H9 (cell line): ENCODE measurements at regions not wholly inside any gene's neighbourhood (a gene's known extent, or its start where the extent isn't known, plus 50 kb on each side); places are given as distances from the start of the nearest gene placed in this dataset.

Source experiments
- DNase-seq: peaks from one replicate; pipeline ENCODE4 v3.0.0-alpha.2; 2017
- H2AFZ ChIP-seq: one replicate; pipeline ENCODE4 v1.6.1; 2013; ENCODE audit warnings: mild to moderate bottlenecking, low read length, control low read depth, moderate library complexity
- H2AK5ac ChIP-seq: 2 replicates; pipeline ENCODE4 v1.6.1; 2013; ENCODE audit warnings: low read length, control low read depth, mixed read lengths; ENCODE audit not compliant: insufficient read length
- H2BK120ac ChIP-seq: one replicate; pipeline ENCODE4 v1.6.1; 2013; ENCODE audit warnings: low read depth, mild to moderate bottlenecking, low read length, control low read depth, inconsistent platforms; ENCODE audit not compliant: poor library complexity, severe bottlenecking
- H2BK12ac ChIP-seq: 2 replicates; pipeline ENCODE4 v1.6.1; 2013; ENCODE audit warnings: low read length, control low read depth, mixed read lengths, low read depth; ENCODE audit not compliant: insufficient read length
- H2BK15ac ChIP-seq: 2 replicates; pipeline ENCODE4 v1.6.1; 2013; ENCODE audit warnings: low read depth, low read length, control low read depth
- H2BK20ac ChIP-seq: one replicate; pipeline ENCODE4 v1.6.1; 2013; ENCODE audit warnings: low read depth, mild to moderate bottlenecking, low read length, control low read depth, inconsistent platforms; ENCODE audit not compliant: poor library complexity, severe bottlenecking
- H2BK5ac ChIP-seq: 2 replicates; pipeline ENCODE4 v1.6.1; 2013; ENCODE audit warnings: low read length, control low read depth, mixed read lengths; ENCODE audit not compliant: insufficient read length
- H3K14ac ChIP-seq: 2 replicates; pipeline ENCODE4 v1.6.1; 2013; ENCODE audit warnings: low read length, control low read depth; ENCODE audit not compliant: insufficient read depth
- H3K18ac ChIP-seq: 2 replicates; pipeline ENCODE4 v1.6.1; 2013; ENCODE audit warnings: low read depth, mild to moderate bottlenecking, mixed read lengths, low read length, control low read depth; ENCODE audit not compliant: insufficient read length
- H3K23ac ChIP-seq: 2 replicates; pipeline ENCODE4 v1.6.1; 2013; ENCODE audit warnings: low read length, control low read depth, mixed read lengths, low read depth; ENCODE audit not compliant: insufficient read length
- H3K23me2 ChIP-seq: 2 replicates; pipeline ENCODE4 v1.6.1; 2013; ENCODE audit warnings: low read depth, mild to moderate bottlenecking, mixed read lengths, low read length, control low read depth; ENCODE audit not compliant: insufficient read length, poor library complexity, severe bottlenecking
- H3K27ac ChIP-seq: 2 replicates; pipeline ENCODE4 v1.5.1; 2013; ENCODE audit warnings: low read length, control low read depth, mixed read lengths, low read depth; ENCODE audit not compliant: insufficient read length
- H3K27me3 ChIP-seq: 2 replicates; pipeline ENCODE4 v1.6.1; 2013; ENCODE audit warnings: low read length, control low read depth, inconsistent platforms; ENCODE audit not compliant: insufficient read depth
- H3K4ac ChIP-seq: 2 replicates; pipeline ENCODE4 v1.6.1; 2013; ENCODE audit warnings: low read depth, mild to moderate bottlenecking, control low read depth, inconsistent platforms, low read length, moderate library complexity
- H3K4me1 ChIP-seq: 2 replicates; pipeline ENCODE4 v1.6.1; 2013; ENCODE audit warnings: low read length, control low read depth, inconsistent platforms; ENCODE audit not compliant: insufficient read depth
- H3K4me2 ChIP-seq: 2 replicates; pipeline ENCODE4 v1.6.1; 2013; ENCODE audit warnings: low read length, control low read depth, mixed read lengths; ENCODE audit not compliant: insufficient read length, insufficient read depth
- H3K56ac ChIP-seq: 2 replicates; pipeline ENCODE4 v1.6.1; 2013; ENCODE audit warnings: low read depth, mild to moderate bottlenecking, mixed read lengths, low read length, control low read depth; ENCODE audit not compliant: insufficient read length
- H3K79me1 ChIP-seq: 2 replicates; pipeline ENCODE4 v1.6.1; 2013; ENCODE audit warnings: low read depth, mild to moderate bottlenecking, moderate library complexity, low read length, control low read depth, inconsistent platforms; ENCODE audit not compliant: insufficient read depth, poor library complexity, severe bottlenecking
- H3K79me2 ChIP-seq: 2 replicates; pipeline ENCODE4 v1.6.1; 2013; ENCODE audit warnings: low read length, control low read depth, inconsistent platforms; ENCODE audit not compliant: insufficient read depth
- H3K9ac ChIP-seq: 2 replicates; pipeline ENCODE4 v1.6.1; 2013; ENCODE audit warnings: low read length, control low read depth, mixed read lengths; ENCODE audit not compliant: insufficient read length; ENCODE audit errors: extremely low read depth
- H3K9me3 ChIP-seq: one replicate; pipeline ENCODE4 v1.6.1; 2013; ENCODE audit warnings: low read depth, low read length, inconsistent platforms; ENCODE audit not compliant: control insufficient read depth
- H3T11ph ChIP-seq: one replicate; pipeline ENCODE4 v1.6.1; 2013; ENCODE audit warnings: mild to moderate bottlenecking, low read length, control low read depth, inconsistent platforms
- H4K20me1 ChIP-seq: one replicate; pipeline ENCODE4 v1.6.1; 2013; ENCODE audit not compliant: control insufficient read depth, insufficient read length, insufficient read depth
- H4K5ac ChIP-seq: 2 replicates; pipeline ENCODE4 v1.6.1; 2013; ENCODE audit warnings: low read depth, mild to moderate bottlenecking, mixed read lengths, low read length, control low read depth; ENCODE audit not compliant: insufficient read length
- H4K8ac ChIP-seq: replicated peaks from 2 replicates; pipeline ENCODE4 v1.6.1; 2013; ENCODE audit warnings: low read length, control low read depth, mixed read lengths, low read depth; ENCODE audit not compliant: insufficient read length
- H4K91ac ChIP-seq: 2 replicates; pipeline ENCODE4 v1.6.1; 2013; ENCODE audit warnings: low read depth, mild to moderate bottlenecking, moderate library complexity, mixed read lengths, low read length, control low read depth; ENCODE audit not compliant: insufficient read length
- H3K27ac Mint-ChIP-seq, 3 experiments: 2 replicates in 2 of 3; 3 replicates in 1 of 3; pipeline ENCODE4 v1.8.0; 2020 to 2021; ENCODE audit warnings: mixed read lengths in 3 of 3, mild to moderate bottlenecking in 1 of 3, moderate library complexity in 1 of 3
- H3K27me3 Mint-ChIP-seq: 2 replicates; pipeline ENCODE4 v1.8.0; 2021; ENCODE audit warnings: low read depth, mild to moderate bottlenecking, moderate library complexity, mixed read lengths
- H3K36me3 Mint-ChIP-seq, 3 experiments: 2 replicates in 2 of 3; 3 replicates in 1 of 3; pipeline ENCODE4 v1.8.0; 2020 to 2021; ENCODE audit warnings: low read depth in 3 of 3, mixed read lengths in 3 of 3; ENCODE audit not compliant: insufficient read depth in 1 of 3
- H3K4me1 Mint-ChIP-seq, 2 experiments: 2 replicates each; pipeline ENCODE4 v1.8.0; 2020; ENCODE audit warnings: mixed read lengths in 2 of 2
- H3K4me3 Mint-ChIP-seq, 2 experiments: 2 replicates in 1 of 2; 3 replicates in 1 of 2; pipeline ENCODE4 v1.8.0; 2020 to 2021; ENCODE audit warnings: mild to moderate bottlenecking in 2 of 2, mixed read lengths in 2 of 2, moderate library complexity in 1 of 2
- H3K9me3 Mint-ChIP-seq, 2 experiments: 2 replicates in 1 of 2; 3 replicates in 1 of 2; pipeline ENCODE4 v1.8.0; 2020; ENCODE audit warnings: mild to moderate bottlenecking in 2 of 2, mixed read lengths in 2 of 2, moderate library complexity in 1 of 2
- WGBS: extraction: QIAGEN DNeasy Blood & Tissue Kit; methylation state at CpG from one replicate; pipeline ENCODE4 v1.1.7; 2013; ENCODE audit warnings: missing lambda C conversion rate, low lambda C conversion rate, mixed read lengths; ENCODE audit not compliant: insufficient read length; ENCODE audit errors: extremely low coverage; 5-methylcytosine and 5-hydroxymethylcytosine counted together
- TF ChIP-seq, protein P1 (sequence below): fragments of 200-600 bp; sonication (generic); conservative IDR thresholded peaks from 3 replicates; pipeline ENCODE4 v1.8.0; 2021; ENCODE audit warnings: antibody characterized with exemption, mild to moderate bottlenecking

DNA sequence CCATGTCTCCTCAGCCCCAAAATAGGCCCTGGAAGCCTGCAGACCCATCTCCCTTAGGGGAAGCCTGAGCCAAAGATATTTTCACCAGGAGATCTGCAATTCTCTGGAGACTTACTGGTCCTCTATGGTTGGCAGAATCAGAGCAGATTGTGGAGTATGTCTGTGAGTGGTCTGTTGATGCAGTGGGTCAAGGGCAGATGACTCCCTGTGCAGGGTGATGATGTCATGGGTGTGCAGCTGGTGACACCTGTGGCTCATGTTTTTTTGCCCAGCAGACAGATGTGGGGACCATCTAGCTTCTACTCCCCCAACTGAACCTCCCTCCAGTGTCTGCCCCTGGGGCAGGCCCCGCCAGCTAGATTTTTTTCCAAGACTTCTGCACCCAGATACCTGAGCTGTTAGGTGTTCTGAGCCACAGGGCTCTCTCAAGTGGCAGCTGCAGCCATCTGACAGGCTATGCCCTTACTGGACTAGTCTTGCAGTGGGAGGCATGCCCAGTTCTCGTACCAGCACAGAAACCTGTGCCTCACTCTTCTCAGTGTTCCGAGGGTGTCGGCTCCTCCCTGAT lies 558.7 kb upstream of the LRRTM1 start:
- H3K4me1 Mint-ChIP-seq, result peaks cover 0 to 5% of the 10 kb centered on the region in 2 experiments; a peak in 1 of 4 replicates
- Histone ChIP-seq H2AK5ac (no peak overlapping the region), H2BK5ac (no peak overlapping the region), H4K8ac (no peak overlapping the region), H3K4ac (no peak overlapping the region), H2BK12ac (no peak overlapping the region), H3K79me2 (no peaks in the 10 kb centered on the region), H3K27me3 (no peaks in the 10 kb centered on the region), H3K18ac (no peak overlapping the region), H4K5ac (no peak overlapping the region), H3K4me1 (no peaks in the 10 kb centered on the region), H2AFZ (no peak overlapping the region), H4K20me1 (no peaks in the 10 kb centered on the region), H3T11ph (no peak overlapping the region), H3K23ac (no peak overlapping the region), H3K79me1 (no peaks in the 10 kb centered on the region), H3K56ac (no peak overlapping the region), H3K14ac (no peak overlapping the region; the same call in 1 of the 2 replicates), H2BK120ac (no peak overlapping the region), H2BK20ac (no peak overlapping the region), H3K9me3 (no peaks in the 10 kb centered on the region), H3K9ac (no peak overlapping the region), H3K23me2 (no peaks in the 10 kb centered on the region), H2BK15ac (no peak overlapping the region), H3K27ac (no peak overlapping the region), H4K91ac (no peak overlapping the region), H3K4me2 (no peak overlapping the region)
- DNase-seq, result no peak
- H3K36me3 Mint-ChIP-seq, result no peaks in the 10 kb centered on the region; a peak in 1 of 7 replicates
- TF ChIP-seq, protein P1, sequence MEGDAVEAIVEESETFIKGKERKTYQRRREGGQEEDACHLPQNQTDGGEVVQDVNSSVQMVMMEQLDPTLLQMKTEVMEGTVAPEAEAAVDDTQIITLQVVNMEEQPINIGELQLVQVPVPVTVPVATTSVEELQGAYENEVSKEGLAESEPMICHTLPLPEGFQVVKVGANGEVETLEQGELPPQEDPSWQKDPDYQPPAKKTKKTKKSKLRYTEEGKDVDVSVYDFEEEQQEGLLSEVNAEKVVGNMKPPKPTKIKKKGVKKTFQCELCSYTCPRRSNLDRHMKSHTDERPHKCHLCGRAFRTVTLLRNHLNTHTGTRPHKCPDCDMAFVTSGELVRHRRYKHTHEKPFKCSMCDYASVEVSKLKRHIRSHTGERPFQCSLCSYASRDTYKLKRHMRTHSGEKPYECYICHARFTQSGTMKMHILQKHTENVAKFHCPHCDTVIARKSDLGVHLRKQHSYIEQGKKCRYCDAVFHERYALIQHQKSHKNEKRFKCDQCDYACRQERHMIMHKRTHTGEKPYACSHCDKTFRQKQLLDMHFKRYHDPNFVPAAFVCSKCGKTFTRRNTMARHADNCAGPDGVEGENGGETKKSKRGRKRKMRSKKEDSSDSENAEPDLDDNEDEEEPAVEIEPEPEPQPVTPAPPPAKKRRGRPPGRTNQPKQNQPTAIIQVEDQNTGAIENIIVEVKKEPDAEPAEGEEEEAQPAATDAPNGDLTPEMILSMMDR, result no peak
- no peaks in the 10 kb centered on the region for H3K27me3 Mint-ChIP-seq
- no CpG with 5 or more reads among the region's 4 CpGs for WGBS
- no peak overlapping the region for H3K27ac Mint-ChIP-seq
- H3K4me3 Mint-ChIP-seq, result no peak overlapping the region
- no peaks in the 10 kb centered on the region for H3K9me3 Mint-ChIP-seq
